SH-SY5Y (cell line): ENCODE measurements at regions not wholly inside any gene's neighbourhood (a gene's known extent, or its start where the extent isn't known, plus 50 kb on each side); places are given as distances from the start of the nearest gene placed in this dataset.

Experiments
- GATA2 ChIP-seq: IDR thresholded peaks from 2 replicates; pipeline ENCODE4 v1.6.1; 2011; ENCODE audit warnings: mild to moderate bottlenecking, low read depth, low read length
- GATA3 ChIP-seq: IDR thresholded peaks from 2 replicates; pipeline ENCODE4 v1.6.1; 2011; ENCODE audit warnings: low read depth, mild to moderate bottlenecking, low read length, moderate library complexity

GRCh38 chr7:88589927-88590326 is 169.6 kb upstream of the ZNF804B start:
- TF ChIP-seq GATA3 (no peak), GATA2 (no peak)
